ENCODE measurements at regions not wholly inside any gene's neighbourhood (a gene's known extent, or its start where the extent isn't known, plus 50 kb on each side); places are given as distances from the start of the nearest gene placed in this dataset.

DNA sequence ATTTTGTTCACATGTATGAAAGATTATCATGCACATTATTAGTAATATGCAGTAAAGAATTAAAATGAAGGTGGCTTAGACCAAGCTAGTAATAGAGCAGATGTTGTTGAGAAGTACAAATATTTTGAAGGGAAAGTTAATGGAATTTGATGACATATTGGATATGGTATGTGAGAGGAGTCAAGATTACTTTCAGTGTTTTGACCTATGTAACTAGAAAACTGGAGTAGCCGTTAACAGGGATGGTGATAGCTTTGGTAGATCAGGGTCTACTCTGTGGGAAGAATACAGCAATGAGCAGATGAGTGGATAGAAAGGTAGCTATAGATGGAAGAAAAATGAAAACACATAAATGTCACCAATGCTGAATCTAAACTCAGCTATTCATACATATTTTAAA, 163.2 kb upstream of the LRRC7 start:
- 50 to 78% methylated on average over 1 of the region's 1 CpG for WGBS, 2 donors (ENCODE audit: low coverage in 1 of 2)
- H3K9me3 ChIP-seq = no peaks in the 10 kb centered on the region
- H3K27me3 ChIP-seq = no peaks in the 10 kb centered on the region

DNA sequence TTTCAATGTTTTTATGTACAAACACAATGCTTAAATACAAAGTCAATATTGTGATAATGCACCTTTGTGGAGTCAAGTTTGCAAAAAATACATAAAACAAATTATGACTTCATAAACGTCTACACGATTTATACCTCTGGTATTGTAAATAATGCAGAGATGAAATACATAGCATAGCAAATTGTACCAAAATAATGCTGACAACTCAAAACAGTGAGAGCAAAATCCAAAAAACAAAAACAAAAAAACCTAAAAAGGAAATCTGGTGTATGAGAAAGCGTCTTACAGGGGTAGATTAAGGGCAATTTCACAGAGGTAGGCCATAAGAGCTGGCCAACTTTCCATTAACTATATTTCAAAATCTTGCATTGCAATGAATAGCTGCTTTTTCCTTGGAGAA, 161.5 kb upstream of the LRRC7 start:
- no peaks in the 10 kb centered on the region for H3K36me3 ChIP-seq
- no peak for ATAC-seq
- no peaks in the 10 kb centered on the region for H3K9me3 ChIP-seq
- TF ChIP-seq EP300 (IDR thresholded peaks at IDR 0.05) = no peak
- no peak for TF ChIP-seq POLR2A (IDR thresholded peaks at IDR 0.05)
- TF ChIP-seq POLR2AphosphoS5 (IDR thresholded peaks at IDR 0.05) = no peak
- TF ChIP-seq, protein P1, sequence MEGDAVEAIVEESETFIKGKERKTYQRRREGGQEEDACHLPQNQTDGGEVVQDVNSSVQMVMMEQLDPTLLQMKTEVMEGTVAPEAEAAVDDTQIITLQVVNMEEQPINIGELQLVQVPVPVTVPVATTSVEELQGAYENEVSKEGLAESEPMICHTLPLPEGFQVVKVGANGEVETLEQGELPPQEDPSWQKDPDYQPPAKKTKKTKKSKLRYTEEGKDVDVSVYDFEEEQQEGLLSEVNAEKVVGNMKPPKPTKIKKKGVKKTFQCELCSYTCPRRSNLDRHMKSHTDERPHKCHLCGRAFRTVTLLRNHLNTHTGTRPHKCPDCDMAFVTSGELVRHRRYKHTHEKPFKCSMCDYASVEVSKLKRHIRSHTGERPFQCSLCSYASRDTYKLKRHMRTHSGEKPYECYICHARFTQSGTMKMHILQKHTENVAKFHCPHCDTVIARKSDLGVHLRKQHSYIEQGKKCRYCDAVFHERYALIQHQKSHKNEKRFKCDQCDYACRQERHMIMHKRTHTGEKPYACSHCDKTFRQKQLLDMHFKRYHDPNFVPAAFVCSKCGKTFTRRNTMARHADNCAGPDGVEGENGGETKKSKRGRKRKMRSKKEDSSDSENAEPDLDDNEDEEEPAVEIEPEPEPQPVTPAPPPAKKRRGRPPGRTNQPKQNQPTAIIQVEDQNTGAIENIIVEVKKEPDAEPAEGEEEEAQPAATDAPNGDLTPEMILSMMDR (IDR thresholded peaks at IDR 0.05) = no peak
- no peaks in the 10 kb centered on the region for H3K4me1 ChIP-seq
- no peak overlapping the region for H3K4me3 ChIP-seq
- H3K27me3 ChIP-seq = no peaks in the 10 kb centered on the region
- WGBS, 2 donors (ENCODE audit: low coverage in 1 of 2) = 85 to 87% methylated on average over 3 of the region's 3 CpGs
- H3K27ac ChIP-seq = no peak overlapping the region

More for the DNA sequence above, 163.2 kb upstream of the LRRC7 start:
- Histone ChIP-seq H3K4me3 (no peak overlapping the region), H3K27ac (no peak overlapping the region), H3K4me1 (no peaks in the 10 kb centered on the region), H3K36me3 (no peaks in the 10 kb centered on the region)
- no peak for TF ChIP-seq POLR2A (IDR thresholded peaks at IDR 0.05)
- no peak for TF ChIP-seq EP300 (IDR thresholded peaks at IDR 0.05)
- TF ChIP-seq, protein P1 (IDR thresholded peaks at IDR 0.05) = no peak
- TF ChIP-seq POLR2AphosphoS5 (IDR thresholded peaks at IDR 0.05) = no peak
- no peak for ATAC-seq

DNA sequence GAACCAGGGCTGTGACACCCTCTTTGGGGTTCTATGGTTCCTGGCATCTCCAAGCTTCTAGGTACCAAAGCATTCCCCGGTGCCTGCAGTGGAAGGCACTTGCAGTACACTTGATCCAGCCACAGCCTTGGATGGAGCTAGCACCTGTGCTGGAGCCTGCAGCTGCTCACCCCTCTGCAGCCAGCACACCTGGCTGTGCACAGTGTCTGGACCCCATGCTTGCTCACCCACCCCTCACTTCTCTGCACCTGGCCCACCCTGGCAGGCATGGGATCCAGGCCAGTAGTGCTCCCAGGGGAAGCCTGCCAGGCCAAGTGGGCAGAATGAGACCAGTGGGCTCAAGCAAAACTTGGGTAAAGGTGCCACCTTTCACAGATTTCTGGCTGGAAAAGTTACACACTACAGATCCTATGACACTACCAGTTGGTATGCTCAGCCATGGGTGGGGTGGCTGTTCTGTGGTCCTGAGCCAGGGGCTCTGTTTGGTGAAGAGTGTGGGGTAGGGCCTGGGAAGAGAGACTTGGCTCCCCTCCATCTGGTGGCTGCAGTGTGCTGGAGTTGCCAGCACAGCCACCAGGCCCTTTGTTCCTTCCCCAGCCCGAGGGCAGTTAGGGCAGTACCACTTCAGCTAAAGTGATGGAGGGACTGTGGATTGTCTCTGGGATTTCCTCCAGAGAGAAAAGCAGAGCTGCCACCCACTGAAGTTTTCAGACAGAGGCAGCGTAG, 157.8 kb upstream of the LRRC7 start:
- Histone ChIP-seq H3K9me3 (no peaks in the 10 kb centered on the region), H3K4me3 (no peak overlapping the region), H3K27ac (no peak overlapping the region), H3K27me3 (no peaks in the 10 kb centered on the region), H3K4me1 (no peaks in the 10 kb centered on the region), H3K36me3 (no peaks in the 10 kb centered on the region)
- no peak for TF ChIP-seq POLR2AphosphoS5 (IDR thresholded peaks at IDR 0.05)
- TF ChIP-seq POLR2A (IDR thresholded peaks at IDR 0.05) = no peak
- TF ChIP-seq, protein P1 (IDR thresholded peaks at IDR 0.05) = no peak
- TF ChIP-seq EP300 (IDR thresholded peaks at IDR 0.05) = no peak
- WGBS, 2 donors (ENCODE audit: low coverage in 1 of 2) = 86 to 100% methylated on average over 1 to 2 of the region's 3 CpGs
- ATAC-seq = no peak

DNA sequence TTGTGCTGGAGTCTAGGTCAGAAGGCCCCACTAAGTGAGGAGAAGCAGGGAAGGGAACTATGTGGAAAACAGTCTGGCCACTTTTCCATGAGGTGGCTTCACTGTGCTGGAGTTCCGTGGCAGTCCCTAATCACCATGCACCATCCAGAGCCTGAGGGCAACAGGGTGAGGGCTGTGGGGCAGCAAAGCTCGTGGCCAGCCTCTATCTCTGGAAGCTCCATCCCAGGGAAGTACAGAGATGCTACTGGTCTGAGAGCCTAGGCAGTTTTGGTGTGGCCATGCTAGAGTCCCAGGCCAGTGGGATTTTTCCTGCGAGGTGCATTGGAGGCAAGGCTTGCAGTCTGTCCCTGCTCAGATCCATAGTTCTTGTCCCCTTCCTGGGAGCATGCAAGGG, 157.3 kb upstream of the LRRC7 start:
- H3K9me3 ChIP-seq = no peaks in the 10 kb centered on the region
- H3K27me3 ChIP-seq = no peaks in the 10 kb centered on the region
- no peak overlapping the region for H3K4me3 ChIP-seq
- H3K27ac ChIP-seq = no peak overlapping the region
- H3K36me3 ChIP-seq = no peaks in the 10 kb centered on the region
- ATAC-seq = no peak
- H3K4me1 ChIP-seq = no peaks in the 10 kb centered on the region
- 100% methylated on average over 1 of the region's 3 CpGs for WGBS, 2 donors (ENCODE audit: low coverage in 1 of 2)
- TF ChIP-seq EP300 (IDR thresholded peaks at IDR 0.05) (no peak), POLR2A (IDR thresholded peaks at IDR 0.05) (no peak), POLR2AphosphoS5 (IDR thresholded peaks at IDR 0.05) (no peak)
- TF ChIP-seq, protein P1 (IDR thresholded peaks at IDR 0.05) = no peak

DNA sequence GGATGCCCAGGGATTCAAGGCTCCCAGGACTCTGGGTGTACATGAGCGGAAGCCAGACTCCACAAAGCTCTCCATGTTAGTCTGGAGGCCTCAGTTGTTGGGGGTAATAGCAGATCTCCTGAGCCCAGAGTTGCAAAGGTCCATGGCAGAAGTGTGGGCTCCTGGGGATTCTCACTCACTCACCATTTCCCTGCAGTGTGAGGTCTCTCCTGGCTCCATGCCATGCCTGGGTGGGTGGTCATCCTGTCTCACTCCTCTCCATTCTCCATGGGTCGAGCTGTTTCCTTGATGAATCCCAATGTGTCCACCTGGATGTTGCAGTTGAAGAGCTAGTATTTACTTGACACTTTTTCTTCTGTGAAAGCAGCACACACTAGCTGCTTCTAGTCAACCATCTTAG, 156.8 kb upstream of the LRRC7 start:
- Histone ChIP-seq H3K4me1 (no peaks in the 10 kb centered on the region), H3K27me3 (no peaks in the 10 kb centered on the region), H3K36me3 (no peaks in the 10 kb centered on the region), H3K4me3 (no peak overlapping the region), H3K27ac (no peak overlapping the region), H3K9me3 (no peaks in the 10 kb centered on the region)
- TF ChIP-seq POLR2AphosphoS5 (IDR thresholded peaks at IDR 0.05) (no peak), POLR2A (IDR thresholded peaks at IDR 0.05) (no peak), EP300 (IDR thresholded peaks at IDR 0.05) (no peak)
- TF ChIP-seq, protein P1 (IDR thresholded peaks at IDR 0.05) = no peak
- WGBS, 2 donors (ENCODE audit: low coverage in 1 of 2) = 61% methylated on average over 2 of the region's 2 CpGs; no CpG with 5 or more reads in 1 of the 2 donors
- no peak for ATAC-seq

All from gastroesophageal sphincter (tissue), 4 donors.